HepG2 (cell line): ENCODE measurements at regions not wholly inside any gene's neighbourhood (a gene's known extent, or its start where the extent isn't known, plus 50 kb on each side); places are given as distances from the start of the nearest gene placed in this dataset.
"Not testable (repeated sequence)": the region's sequence is repeated elsewhere in the genome, so short reads cannot be mapped to it uniquely, and the experiment has no call there.

Source experiments
- ATAC-seq: fragments of 200-7000 bp; cut with Tn5 transposase; 3 replicates; pipeline ENCODE4 v1.9.1; 2020; ENCODE audit warnings: mild to moderate bottlenecking, moderate library complexity
- BruUV-seq: library from RNA; stranded (reverse); fragments of 400-500 nt; replicated peaks from 2 replicates; lab custom pipeline; 2021; lab: Mats Ljungman, UMichigan
- CTCF ChIA-PET: fragments of 300-600 bp; formaldehyde crosslinking; extraction: SDS; loops from one replicate; lab custom pipeline; 2021; ENCODE audit warnings: low total read pairs, inconsistent platforms, low intra/inter-chr PET ratio; lab: Yijun Ruan, JAX
- POLR2A ChIA-PET: fragments of 350-600 bp; sonication (Branson Sonifier 250); formaldehyde crosslinking; loops from one replicate; lab custom pipeline; 2020; ENCODE audit warnings: antibody characterized with exemption, inconsistent platforms; lab: Yijun Ruan, JAX
- DNase-seq: peaks from one replicate; pipeline ENCODE4 v3.0.0-alpha.2; 2015; ENCODE audit warnings: low spot score
- FAIRE-seq: peaks from 3 replicates; lab custom pipeline; 2011; peaks lifted over from hg19 to GRCh38; lab: Jason Lieb, UNC
- H2AFZ ChIP-seq: one replicate; pipeline ENCODE4 v1.6.1; 2011; ENCODE audit warnings: low read length, inconsistent platforms
- H3K27ac ChIP-seq: fragments of 300-600 bp; 3 replicates; pipeline ENCODE4 v1.8.0; 2011; ENCODE audit warnings: mixed run types, mild to moderate bottlenecking, mixed read lengths, low read length, inconsistent platforms; ENCODE audit not compliant: insufficient read depth; ENCODE audit errors: extremely low read length
- H3K27me3 ChIP-seq, 2 experiments: fragments of 200-600 bp in 1 of 2; 2 replicates in 1 of 2; 3 replicates in 1 of 2; pipeline versions ENCODE4 v1.6.0 to v1.8.0; 2011; ENCODE audit warnings: low read length in 2 of 2, mild to moderate bottlenecking in 2 of 2, moderate library complexity in 2 of 2, inconsistent platforms in 1 of 2; ENCODE audit not compliant: insufficient read depth in 2 of 2, control insufficient read depth in 1 of 2
- H3K36me3 ChIP-seq, 2 experiments: fragments of 200-600 bp in 1 of 2; replicated peaks in 1 of 2; 2 replicates in 1 of 2; 3 replicates in 1 of 2; pipeline versions ENCODE4 v1.5.1 to v1.8.0; 2011; ENCODE audit warnings: low read length in 2 of 2, inconsistent platforms in 1 of 2; ENCODE audit not compliant: insufficient read depth in 2 of 2, control insufficient read depth in 1 of 2
- H3K4me1 ChIP-seq: 2 replicates; pipeline ENCODE4 v1.5.1; 2012; ENCODE audit warnings: low read length, inconsistent platforms; ENCODE audit not compliant: insufficient read depth
- H3K4me2 ChIP-seq: 2 replicates; pipeline ENCODE4 v1.6.0; 2011; ENCODE audit warnings: low read depth, low read length, inconsistent platforms
- H3K4me3 ChIP-seq, 3 experiments: fragments of 200-600 bp in 1 of 3; sonication (generic), shearing (Covaris generic) in 1 of 3; replicated peaks in 1 of 3; 2 replicates each; pipeline ENCODE4 v1.5.1; 2011 to 2016; ENCODE audit warnings: low read length in 3 of 3, inconsistent platforms in 2 of 3, low read depth in 2 of 3, mild to moderate bottlenecking in 2 of 3, control low read depth in 1 of 3, mixed read lengths in 1 of 3; ENCODE audit not compliant: insufficient read depth in 1 of 3
- H3K79me2 ChIP-seq: one replicate; pipeline ENCODE4 v1.6.1; 2011; ENCODE audit warnings: low read length, inconsistent platforms; ENCODE audit not compliant: insufficient read depth
- H3K9ac ChIP-seq: 2 replicates; pipeline ENCODE4 v1.6.0; 2011; ENCODE audit warnings: mild to moderate bottlenecking, low read depth, low read length, inconsistent platforms; ENCODE audit not compliant: insufficient read depth
- H3K9me3 ChIP-seq: 2 replicates; pipeline ENCODE4 v1.5.1; 2012; ENCODE audit warnings: mild to moderate bottlenecking, low read length
- H4K20me1 ChIP-seq: 2 replicates; pipeline ENCODE4 v1.6.0; 2011; ENCODE audit warnings: inconsistent platforms, mild to moderate bottlenecking, low read length, moderate library complexity; ENCODE audit not compliant: insufficient read depth
- ATM ChIP-seq: fragments of 450-650 bp; IDR thresholded peaks from 2 replicates; pipeline ENCODE4 v1.7.1; 2017; ENCODE audit warnings: mild to moderate bottlenecking, borderline replicate concordance
- HES4 ChIP-seq: sonication (generic); formaldehyde crosslinking; IDR thresholded peaks from 2 replicates; pipeline ENCODE4 v1.9.0; 2021; ENCODE audit warnings: mild to moderate bottlenecking, missing genetic modification reagents, borderline replicate concordance
- HMGA1 ChIP-seq: sonication (generic); formaldehyde crosslinking; conservative IDR thresholded peaks from 2 replicates; pipeline ENCODE4 v1.4.0; 2020; ENCODE audit warnings: missing genetic modification reagents
- SP2 ChIP-seq: sonication (generic); formaldehyde crosslinking; IDR thresholded peaks from 2 replicates; pipeline ENCODE4 v1.5.1; 2020; ENCODE audit warnings: mild to moderate bottlenecking, missing genetic modification reagents
- TBL1XR1 ChIP-seq: fragments of 150-350 bp; IDR thresholded peaks from 2 replicates; pipeline ENCODE4 v1.6.1; 2014; ENCODE audit warnings: borderline replicate concordance, low read length; ENCODE audit not compliant: partially characterized antibody
- ZBTB1 ChIP-seq: sonication (generic); formaldehyde crosslinking; IDR thresholded peaks from 2 replicates; pipeline ENCODE4 v1.4.0; 2020; ENCODE audit warnings: missing genetic modification reagents, borderline replicate concordance
- ZBTB3 ChIP-seq: sonication (generic); formaldehyde crosslinking; IDR thresholded peaks from 2 replicates; pipeline ENCODE4 v1.4.0; 2020; ENCODE audit warnings: low read depth, mild to moderate bottlenecking, moderate library complexity, missing genetic modification reagents, borderline replicate concordance
- ZBTB42 ChIP-seq: sonication (generic); formaldehyde crosslinking; IDR thresholded peaks from 2 replicates; pipeline ENCODE4 v1.5.0; 2020; ENCODE audit warnings: mild to moderate bottlenecking, missing genetic modification reagents
- ZFYVE20 ChIP-seq: sonication (generic); formaldehyde crosslinking; IDR thresholded peaks from 2 replicates; pipeline ENCODE4 v1.8.0; 2023; ENCODE audit warnings: low read depth, mild to moderate bottlenecking, moderate library complexity, missing genetic modification reagents, borderline replicate concordance
- ZSCAN21 ChIP-seq: sonication (generic); formaldehyde crosslinking; IDR thresholded peaks from 2 replicates; pipeline ENCODE4 v1.8.0; 2022; ENCODE audit warnings: mild to moderate bottlenecking, missing genetic modification reagents, moderate library complexity, borderline replicate concordance
- WGBS: methylation state at CpG from one replicate; pipeline ENCODE4 v1.1.6; 2017; ENCODE audit warnings: low lambda C conversion rate; 5-methylcytosine and 5-hydroxymethylcytosine counted together
- in situ Hi-C: cut with HindIII; loops from 2 replicates; pipeline ENCODE4 v1.10.0; 2017; ENCODE audit warnings: low pct_unique_long_range_greater_than_20kb; ENCODE audit not compliant: extremely low pct_ligation_motif_present
- intact Hi-C: fragments of 100-400 bp; cut with micrococcal nuclease; formaldehyde crosslinking; loops from one replicate; pipeline ENCODE4 v1.10.0; 2022; ENCODE audit not compliant: unreplicated experiment
- TF ChIP-seq, protein P1 (sequence below): sonication (generic); formaldehyde crosslinking; IDR thresholded peaks from 2 replicates; pipeline ENCODE4 v1.5.1; 2020; ENCODE audit warnings: missing genetic modification reagents, mild to moderate bottlenecking, borderline replicate concordance

DNA sequence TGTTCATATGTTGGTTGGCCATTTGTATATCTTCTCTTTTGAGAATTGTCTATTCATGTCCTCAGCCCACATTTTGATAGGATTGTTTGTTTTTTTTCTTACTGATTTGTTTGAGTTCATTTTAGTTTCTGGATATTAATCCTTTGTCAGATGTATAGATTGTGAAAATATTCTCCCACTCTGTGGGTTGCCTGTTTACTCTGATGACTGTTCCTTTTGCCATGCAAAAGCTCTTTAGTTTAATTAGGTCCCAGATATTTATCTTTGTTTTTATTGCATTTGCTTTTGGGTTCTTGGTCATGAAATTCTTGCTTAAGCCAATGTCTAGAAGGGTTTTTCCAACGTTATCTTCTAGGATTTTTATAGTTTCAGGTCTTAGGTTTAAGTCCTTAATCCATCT is 740.7 kb upstream of the FAT3 start:
- FAIRE-seq: not testable (repeated sequence)

DNA sequence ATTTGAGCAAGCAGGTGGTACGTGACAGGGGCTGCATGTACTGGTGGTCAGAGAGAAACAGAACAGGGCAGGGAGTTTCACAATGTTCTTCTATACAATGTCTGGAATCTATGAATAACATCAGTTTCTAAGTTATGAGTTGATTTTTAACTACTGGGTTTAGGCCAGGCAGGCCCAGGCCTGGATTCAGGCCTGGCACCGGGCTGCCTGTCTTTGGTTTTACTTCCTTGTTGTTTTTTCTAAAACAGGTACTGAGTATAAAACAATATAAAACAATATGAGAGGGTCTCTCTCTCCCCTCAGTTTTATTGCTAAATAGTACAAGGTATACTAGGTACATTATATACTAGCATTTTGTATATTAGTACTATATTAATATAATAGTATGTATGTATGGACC is 742.7 kb upstream of the FAT3 start:
- DNase-seq, H3K27me3 ChIP-seq, in situ Hi-C loops, H3K4me2 ChIP-seq, H3K9ac ChIP-seq, H2AFZ ChIP-seq, ATAC-seq, intact Hi-C loops, FAIRE-seq, H4K20me1 ChIP-seq, H3K79me2 ChIP-seq, CTCF ChIA-PET, H3K27ac ChIP-seq, POLR2A ChIA-PET, H3K4me1 ChIP-seq, BruUV-seq, H3K4me3 ChIP-seq, H3K36me3 ChIP-seq: not testable (repeated sequence)
- peaks cover 30% of the 10 kb centered on the region for H3K9me3 ChIP-seq
- 0% methylated on average over 2 of the region's 2 CpGs for WGBS

More for the DNA sequence above, 740.7 kb upstream of the FAT3 start:
- H3K4me2 ChIP-seq, ATAC-seq, H3K79me2 ChIP-seq, intact Hi-C loops, H3K9ac ChIP-seq, H3K27ac ChIP-seq, BruUV-seq, CTCF ChIA-PET, H3K27me3 ChIP-seq, H3K36me3 ChIP-seq, DNase-seq, POLR2A ChIA-PET, H4K20me1 ChIP-seq, H3K4me1 ChIP-seq, in situ Hi-C loops, H2AFZ ChIP-seq, H3K4me3 ChIP-seq: not testable (repeated sequence)
- H3K9me3 ChIP-seq: peaks cover 12% of the 10 kb centered on the region; the same call in 1 of the 2 replicates
- WGBS: 8% methylated on average over 1 of the region's 1 CpG

DNA sequence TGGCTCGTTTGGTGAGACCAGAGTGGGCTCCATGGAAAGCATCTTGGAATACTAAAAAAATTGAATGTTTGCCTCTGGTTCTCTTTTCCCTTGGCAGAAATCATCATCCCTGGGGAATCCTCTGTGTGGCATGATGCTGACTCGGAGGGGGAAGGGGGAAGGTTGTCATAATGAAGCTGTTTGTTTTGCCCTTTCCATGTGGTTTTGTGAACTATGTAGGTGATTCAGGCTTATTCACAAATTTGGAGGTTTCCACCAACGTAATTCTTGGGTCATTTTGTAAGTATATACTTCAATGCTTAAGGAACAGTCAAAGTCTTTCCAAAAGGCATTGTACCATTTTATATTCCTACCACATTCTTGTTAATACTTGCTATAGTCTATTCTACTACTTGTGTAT is 754.0 kb upstream of the FAT3 start:
- BruUV-seq: no TSS peak
- no peak overlapping the region for H3K9ac ChIP-seq
- TF ChIP-seq ZFYVE20: no peak
- TF ChIP-seq SP2 (CRISPR knock-in tag): no peak
- no peak for TF ChIP-seq HMGA1 (CRISPR knock-in tag)
- TF ChIP-seq, protein P1, sequence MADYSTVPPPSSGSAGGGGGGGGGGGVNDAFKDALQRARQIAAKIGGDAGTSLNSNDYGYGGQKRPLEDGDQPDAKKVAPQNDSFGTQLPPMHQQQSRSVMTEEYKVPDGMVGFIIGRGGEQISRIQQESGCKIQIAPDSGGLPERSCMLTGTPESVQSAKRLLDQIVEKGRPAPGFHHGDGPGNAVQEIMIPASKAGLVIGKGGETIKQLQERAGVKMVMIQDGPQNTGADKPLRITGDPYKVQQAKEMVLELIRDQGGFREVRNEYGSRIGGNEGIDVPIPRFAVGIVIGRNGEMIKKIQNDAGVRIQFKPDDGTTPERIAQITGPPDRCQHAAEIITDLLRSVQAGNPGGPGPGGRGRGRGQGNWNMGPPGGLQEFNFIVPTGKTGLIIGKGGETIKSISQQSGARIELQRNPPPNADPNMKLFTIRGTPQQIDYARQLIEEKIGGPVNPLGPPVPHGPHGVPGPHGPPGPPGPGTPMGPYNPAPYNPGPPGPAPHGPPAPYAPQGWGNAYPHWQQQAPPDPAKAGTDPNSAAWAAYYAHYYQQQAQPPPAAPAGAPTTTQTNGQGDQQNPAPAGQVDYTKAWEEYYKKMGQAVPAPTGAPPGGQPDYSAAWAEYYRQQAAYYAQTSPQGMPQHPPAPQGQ (CRISPR knock-in tag): no peak
- no peak for TF ChIP-seq HES4 (CRISPR knock-in tag)
- TF ChIP-seq ZBTB3 (CRISPR knock-in tag): no peak
- no peak for TF ChIP-seq ZBTB42 (CRISPR knock-in tag)
- no peak for TF ChIP-seq ZBTB1 (CRISPR knock-in tag)
- no peak for TF ChIP-seq ATM
- TF ChIP-seq ZSCAN21 (CRISPR knock-in tag): no peak
- no peak for TF ChIP-seq TBL1XR1

More for the DNA sequence above, 754.0 kb upstream of the FAT3 start:
- Histone ChIP-seq H3K36me3 (no peaks in the 10 kb centered on the region), H3K27ac (no peak overlapping the region), H3K4me3 (no peak overlapping the region), H4K20me1 (no peaks in the 10 kb centered on the region), H2AFZ (no peak overlapping the region), H3K27me3 (no peaks in the 10 kb centered on the region), H3K9me3 (peaks cover 18% of the 10 kb centered on the region), H3K79me2 (no peaks in the 10 kb centered on the region), H3K4me1 (no peaks in the 10 kb centered on the region), H3K4me2 (no peak overlapping the region)
- FAIRE-seq (no peak), ATAC-seq (no peak), DNase-seq (no peak)
- 0% methylated on average over 3 of the region's 3 CpGs for WGBS
- in situ Hi-C loops (no loop called here), intact Hi-C loops (no loop called here)
- ChIA-PET CTCF (no interaction called here), POLR2A (no interaction called here)
